T-helper 2 cell (primary cell): ENCODE measurements at regions not wholly inside any gene's neighbourhood (a gene's known extent, or its start where the extent isn't known, plus 50 kb on each side); places are given as distances from the start of the nearest gene placed in this dataset.
"Not testable (repeated sequence)": the region's sequence is repeated elsewhere in the genome, so short reads cannot be mapped to it uniquely, and the experiment has no call there.

Experiments
- DNase-seq, 5 experiments: peaks; one replicate each; pipeline versions ENCODE4 v3.0.0 to v3.0.0-alpha.2; 2012 to 2022

DNA sequence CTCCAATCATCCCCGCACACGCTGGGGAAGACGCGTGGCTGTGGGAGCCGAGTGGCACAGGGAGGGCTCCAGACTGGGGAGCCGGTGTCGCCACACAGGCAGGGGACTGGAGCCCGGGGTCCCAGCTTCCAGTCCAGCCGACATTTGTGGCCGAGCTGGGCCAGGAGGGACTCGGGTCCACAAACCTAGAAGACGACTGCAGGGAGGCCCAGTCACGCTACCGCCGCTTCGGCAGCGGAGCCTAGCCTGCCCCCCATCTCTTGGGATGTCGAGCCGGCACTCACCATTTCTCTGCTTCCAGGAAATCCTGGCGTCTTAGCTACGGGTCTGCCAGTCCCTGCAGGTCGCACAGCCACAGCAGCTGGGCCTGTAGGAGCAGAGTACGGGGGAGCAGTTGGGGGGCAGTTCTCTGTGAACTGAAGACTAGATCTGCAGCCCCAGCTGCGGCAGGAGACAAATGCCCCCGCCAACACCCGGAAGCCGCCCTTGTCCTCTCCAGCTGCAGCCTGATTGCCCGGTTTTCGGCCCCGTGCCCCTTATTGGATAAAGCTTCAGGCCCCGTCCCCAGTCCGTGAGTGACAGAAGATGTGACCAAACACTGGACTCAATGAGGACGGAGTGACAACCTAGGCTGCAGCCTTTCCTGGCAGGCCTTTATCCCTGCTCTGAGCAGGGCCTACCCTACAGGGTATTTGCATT is 270.7 kb downstream of the ZNF33B start:
- DNase-seq = peak in 1 of 5 experiments; percentile 49

DNA sequence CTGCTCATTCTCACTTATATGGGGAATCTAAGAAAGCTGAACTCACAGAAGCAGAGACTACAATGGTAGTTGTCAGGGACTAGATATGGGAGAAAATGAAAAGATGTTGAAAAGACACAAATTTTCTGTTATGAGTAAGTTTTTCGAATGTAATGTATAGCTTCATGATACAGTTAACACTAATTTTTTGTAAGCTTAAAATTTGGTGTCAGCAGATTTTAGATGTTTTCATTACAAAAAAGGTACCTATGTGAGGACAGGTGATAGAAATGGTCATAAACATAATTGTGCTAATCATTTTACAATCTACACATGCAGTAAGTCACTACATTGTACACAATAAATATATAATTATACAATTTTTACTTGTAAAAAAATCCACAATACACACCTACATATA is 286.6 kb downstream of the ZNF33B start:
- no peak for DNase-seq

DNA sequence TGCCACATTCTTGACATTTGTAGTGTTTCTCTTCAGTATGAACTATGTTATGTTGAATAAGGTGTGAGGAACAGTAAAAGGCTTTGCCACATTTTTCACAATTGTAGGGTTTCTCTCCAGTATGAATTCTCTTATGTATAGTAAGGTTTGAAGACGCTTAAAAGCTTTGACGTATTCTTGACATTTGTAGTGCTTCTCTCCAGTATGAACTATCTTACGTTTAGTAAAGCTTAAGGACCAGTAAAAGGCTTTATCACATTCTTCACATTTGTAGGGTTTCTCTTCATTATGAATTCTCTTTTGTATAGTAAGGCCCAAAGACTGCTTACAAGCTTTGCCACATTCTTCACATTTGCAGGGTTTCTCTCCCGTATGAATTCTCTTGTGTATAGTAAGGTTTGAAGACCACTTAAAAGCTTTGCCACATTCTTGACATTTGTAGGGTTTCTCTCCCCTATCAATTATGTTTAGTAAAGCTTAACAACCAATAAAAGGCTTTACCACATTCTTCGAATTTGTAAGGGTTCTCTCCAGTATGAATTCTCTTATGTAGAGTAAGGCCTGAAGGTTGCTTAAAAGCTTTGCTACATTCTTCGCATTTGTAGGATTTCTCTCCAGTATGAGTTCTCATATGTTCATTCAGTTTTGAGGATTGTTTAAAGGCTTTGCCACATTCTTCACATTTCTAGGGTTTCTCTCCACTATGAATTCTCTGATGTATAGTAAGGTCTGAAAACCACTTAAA is 301.6 kb downstream of the ZNF33B start:
- not testable (repeated sequence) for DNase-seq

DNA sequence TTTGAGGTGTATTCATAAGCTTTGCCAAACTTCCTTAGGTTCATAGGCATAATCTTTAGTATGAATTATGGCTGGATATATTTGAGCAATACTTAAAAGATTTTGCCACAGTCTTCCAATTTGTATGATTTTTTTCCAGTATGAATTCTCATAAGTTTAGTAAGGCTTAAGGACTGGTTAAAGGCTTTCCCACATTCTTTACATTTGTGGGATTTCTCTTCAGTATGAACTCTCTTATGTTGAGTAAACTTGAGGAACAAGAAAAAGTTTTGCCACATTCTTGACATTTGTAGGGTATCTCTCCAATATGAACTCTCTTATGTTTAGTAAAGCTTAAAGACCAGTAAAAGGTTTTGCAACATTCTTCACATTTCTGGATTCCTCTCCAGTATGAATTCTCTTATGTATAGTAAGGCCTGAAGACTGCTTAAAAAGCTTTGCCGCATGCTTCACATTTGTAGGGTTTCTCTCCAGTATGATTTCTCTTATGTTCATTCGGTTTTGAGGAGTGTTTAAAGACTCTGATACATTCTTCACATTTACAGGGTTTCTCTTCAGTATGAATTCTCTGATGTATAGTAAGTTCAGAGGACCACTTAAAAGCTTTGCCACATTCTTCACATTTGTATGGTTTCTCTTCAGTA is 302.6 kb downstream of the ZNF33B start:
- not testable (repeated sequence) for DNase-seq

DNA sequence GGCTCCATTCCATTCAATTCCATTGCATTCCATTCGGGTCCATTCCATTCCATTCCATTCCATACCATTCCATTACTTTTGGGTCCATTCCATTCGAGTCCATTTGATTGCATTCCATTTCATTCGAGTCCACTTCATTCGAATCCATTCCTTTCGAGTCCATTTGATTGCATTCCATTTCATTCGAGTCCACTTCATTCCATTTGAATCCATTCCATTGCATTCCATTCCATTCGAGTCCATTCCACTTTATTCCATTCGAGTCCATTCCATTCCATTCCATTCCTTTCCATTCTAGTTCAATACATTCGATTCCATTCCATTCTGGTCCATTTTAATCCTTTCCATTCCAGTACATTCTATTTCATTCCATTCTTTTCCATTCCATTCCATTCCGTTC is 334.0 kb downstream of the ZNF33B start:
- DNase-seq = peak in 1 of 5 experiments; percentile 9

DNA sequence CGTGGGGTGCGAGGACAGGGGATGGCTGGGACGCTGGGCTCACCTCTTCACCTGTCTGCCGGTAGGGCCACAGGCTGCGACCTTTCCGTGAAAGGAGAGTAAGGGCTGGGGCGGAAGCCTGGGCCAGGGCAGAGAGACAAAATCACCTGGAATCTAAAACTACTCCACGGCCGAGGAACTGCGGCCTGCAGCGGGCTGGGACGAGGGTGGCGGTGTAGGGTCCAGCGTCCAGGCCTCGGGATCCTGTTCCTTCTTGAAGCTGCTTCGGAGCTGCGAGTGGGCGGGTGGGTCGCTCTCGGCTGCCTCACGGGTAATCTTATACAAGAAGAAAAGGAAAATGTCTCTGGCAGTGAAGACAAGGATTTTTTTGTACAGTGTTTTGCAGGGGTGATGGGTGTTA is 356.5 kb downstream of the ZNF33B start:
- not testable (repeated sequence) for DNase-seq

DNA sequence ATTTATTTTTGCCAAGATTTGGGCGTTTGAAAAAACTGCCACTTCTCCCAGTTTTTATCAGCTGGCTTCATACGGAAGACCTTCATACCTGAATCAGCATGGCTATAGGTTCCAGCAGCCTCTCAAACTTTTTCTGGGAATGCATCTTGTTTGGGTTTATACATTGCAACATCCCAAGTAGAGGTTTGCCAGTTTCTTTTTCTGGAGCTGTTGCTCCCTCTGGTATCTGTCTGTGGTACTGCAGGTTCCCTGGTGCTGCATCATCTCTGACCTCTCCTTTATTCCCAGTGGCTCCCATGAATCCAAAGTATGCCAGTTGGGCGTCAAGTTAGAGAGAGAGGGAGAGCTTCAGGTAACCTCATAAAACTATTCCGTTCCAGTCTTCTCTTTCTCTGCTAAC is 368.6 kb downstream of the ZNF33B start:
- DNase-seq = not testable (repeated sequence)

DNA sequence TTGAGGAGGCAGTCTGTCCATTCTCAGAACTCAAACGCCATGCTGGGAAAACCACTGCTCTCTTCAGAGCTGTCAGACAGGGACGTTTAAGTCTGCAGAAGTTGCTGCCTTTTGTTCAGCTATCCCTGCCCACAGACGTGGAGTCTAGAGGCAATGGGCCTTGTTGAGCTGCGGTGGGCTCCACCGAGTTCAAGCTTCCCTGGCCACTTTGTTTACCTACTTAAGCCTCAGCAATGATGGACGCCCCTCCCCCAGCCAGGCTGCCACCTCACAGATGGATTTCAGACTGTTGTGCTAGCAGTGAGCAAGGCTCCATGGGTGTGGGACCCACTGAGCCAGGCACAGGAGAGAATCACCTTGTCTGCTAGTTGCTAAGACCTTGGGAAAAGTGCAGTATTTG is 375.1 kb downstream of the ZNF33B start:
- not testable (repeated sequence) for DNase-seq

DNA sequence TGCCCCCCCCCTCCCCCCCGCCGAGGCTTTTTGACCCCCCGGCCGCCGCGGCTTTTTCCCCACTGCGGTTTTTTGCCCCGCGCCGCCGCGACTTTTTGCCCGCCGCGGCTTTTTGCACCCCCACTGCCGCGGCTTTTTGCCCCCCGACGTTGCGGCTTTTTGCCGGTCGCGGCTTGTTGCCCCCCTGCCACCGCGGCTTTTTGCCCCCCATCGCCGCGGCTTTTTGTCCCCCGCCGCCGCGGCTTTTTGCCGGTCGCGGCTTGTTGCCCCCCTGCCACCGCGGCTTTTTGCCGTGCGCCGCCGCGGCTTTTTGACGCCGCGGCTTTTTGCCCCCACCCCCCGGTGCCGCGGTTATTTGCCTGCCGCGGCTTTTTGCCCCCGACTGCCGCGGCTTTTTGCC is 395.4 kb downstream of the ZNF33B start:
- not testable (repeated sequence) for DNase-seq

DNA sequence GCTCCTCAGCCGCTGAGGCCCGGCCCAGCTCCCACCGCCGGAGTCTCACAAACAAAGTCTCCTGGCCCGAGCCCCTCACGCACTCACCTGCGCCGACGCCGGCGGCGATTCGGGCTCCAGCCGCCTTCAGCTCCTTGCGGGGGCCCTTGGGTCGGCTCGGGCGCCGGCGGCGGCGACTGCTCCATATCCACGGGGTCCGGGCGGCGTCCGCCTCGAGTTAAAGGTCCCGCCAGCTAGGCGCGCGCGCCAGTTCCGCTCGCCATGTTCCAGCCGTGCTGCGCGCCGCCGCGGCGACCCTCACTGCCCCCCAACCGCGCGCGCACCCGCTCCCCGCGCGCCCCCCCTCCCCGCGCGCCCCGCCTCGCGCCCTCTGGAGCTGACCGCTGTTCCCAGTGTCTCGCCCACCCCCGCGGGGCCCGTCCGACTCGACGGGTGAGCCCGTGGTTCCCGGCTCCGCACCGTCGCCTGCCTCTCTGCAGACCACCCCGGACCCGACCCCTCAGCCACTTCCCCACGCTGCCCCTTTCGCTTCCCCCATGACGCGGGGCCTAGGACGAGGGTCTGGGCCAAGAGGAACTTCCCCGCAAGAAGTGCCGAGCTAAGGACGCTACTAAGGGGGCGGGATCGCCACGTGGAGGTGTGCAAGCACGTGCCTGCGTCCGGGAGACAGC is 396.1 kb downstream of the ZNF33B start:
- no peak for DNase-seq

DNA sequence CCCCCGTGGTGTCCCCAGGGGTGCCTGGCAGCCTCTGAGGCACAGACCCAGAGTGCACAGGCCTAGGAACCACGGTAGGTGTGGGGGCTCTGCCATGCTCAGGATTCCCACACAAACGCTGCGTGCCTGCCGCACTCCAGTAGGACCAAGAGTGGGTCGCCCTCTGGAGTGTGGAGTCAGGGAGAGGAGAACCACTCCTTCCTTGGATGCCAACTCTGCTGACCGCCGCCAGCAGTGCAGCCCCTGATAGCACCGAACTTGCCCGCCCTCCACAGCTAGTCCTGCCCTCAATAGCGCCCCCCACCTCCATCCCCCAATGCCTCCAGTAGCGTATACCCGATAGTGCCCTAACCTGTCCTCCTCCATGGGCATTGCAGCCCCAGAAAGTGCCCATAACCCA is 402.0 kb downstream of the ZNF33B start:
- DNase-seq = not testable (repeated sequence)

DNA sequence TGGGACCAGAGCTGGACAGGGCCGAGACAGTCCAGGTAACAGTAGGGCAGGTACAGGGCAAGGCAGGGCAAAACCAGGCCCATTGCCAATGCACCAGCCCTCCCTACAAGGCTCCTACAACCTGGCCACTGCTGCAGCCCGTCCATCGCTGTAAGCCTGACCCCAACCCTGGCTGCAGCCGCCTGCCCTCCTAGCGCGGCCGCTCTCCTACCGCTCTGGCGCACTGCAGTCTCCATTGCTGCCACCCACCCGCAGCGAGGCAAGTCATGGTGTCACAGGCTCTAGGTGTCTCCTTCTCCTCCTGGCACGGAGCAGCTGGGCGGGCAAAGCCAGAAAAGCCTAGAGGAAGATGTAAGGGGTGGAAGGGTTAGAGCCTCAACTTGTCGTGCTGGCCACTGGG is 402.6 kb downstream of the ZNF33B start:
- not testable (repeated sequence) for DNase-seq

DNA sequence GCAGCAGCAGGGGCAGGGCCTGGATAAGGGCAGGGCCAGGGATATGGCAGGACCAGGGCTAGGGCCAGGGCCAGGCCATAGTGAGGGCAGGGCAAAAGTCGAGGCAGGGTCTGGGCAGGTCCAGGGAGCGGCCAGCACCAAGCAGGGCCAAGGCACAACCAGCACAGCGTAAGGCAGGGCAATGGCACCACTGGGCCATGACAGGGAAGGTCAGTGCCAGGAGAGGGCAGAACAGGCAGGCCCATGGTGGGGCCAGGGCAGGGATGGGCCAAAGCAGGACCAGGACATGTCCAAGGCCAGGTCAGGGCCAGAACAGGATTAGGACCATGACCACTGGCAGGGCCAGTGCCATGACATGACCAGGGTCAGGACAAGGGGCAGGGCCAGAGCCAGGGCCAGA is 403.1 kb downstream of the ZNF33B start:
- DNase-seq = not testable (repeated sequence)

DNA sequence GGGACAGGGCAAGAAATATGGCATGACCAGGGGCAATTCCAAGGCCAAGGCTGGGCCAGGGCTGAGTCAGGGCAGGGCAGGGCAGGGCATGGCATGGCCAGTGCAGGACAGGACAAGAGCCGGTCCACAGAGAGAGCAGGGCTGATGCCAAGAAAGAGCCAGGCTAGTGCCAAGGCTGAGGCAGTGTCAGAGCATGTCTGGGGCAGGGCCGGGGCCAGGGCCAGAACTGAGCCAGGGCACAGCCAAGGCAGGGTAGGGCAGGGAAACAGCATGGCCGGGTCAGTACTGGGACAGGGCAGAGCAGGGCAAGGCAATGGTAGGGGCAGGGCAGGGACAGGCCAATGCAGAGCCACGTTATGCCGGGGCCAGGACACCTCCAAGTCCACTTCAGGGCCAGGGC is 403.9 kb downstream of the ZNF33B start:
- not testable (repeated sequence) for DNase-seq

DNA sequence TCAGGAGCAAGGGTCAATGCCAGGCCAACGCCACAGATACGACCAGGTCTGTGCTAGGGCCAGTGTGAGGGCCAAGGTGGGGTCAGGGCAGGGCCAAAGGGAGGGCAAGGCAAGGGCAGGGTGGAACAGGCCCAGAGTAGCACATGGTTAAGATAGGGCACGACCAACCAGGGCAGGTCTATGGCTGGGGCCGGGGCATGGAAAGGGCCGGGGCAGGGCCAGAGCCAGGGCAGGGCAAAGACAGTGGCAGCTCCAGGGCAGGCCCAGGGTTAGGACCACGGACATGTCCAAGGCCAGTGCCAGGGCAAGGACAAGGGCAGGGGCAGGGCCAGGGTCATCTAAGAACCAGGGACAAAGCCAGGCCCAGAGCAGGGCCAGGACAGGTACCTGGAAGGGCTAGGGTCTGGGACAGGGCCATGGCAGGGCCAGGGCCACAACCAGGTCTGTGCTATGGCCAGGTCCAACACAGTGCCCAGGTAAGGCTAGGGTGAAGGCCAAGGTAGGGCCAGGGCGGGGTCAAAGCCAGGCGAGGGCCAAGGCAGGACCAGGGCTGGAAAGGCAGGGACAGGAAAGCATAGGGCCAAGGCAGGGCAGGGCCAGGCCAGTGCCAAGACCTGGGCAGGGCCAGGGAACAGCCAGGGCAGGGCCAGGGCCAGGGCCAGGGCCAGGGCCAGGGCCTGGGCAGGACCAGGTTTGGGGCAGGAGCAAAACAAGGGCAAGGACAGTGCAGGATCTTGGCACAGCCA is 404.7 kb downstream of the ZNF33B start:
- not testable (repeated sequence) for DNase-seq

DNA sequence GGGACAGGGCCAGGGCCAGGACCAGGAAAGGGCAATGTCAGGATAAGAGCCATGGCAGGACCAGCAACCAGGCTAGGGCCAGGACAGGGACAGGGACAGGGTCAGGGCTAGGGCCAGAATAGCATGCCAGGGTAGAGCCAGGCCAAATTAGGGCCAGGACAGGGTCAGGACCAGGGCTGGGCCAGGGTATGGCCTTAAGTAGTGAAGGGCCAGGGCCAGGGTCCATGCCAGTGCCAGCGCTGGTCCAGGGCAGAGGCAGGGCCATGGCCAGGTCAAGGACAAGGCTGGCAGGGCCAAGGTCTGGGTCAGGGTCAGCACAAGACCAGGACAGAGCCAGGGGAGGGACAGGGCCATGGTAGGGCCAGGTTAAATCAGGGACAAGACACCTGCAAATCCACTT is 405.4 kb downstream of the ZNF33B start:
- not testable (repeated sequence) for DNase-seq

DNA sequence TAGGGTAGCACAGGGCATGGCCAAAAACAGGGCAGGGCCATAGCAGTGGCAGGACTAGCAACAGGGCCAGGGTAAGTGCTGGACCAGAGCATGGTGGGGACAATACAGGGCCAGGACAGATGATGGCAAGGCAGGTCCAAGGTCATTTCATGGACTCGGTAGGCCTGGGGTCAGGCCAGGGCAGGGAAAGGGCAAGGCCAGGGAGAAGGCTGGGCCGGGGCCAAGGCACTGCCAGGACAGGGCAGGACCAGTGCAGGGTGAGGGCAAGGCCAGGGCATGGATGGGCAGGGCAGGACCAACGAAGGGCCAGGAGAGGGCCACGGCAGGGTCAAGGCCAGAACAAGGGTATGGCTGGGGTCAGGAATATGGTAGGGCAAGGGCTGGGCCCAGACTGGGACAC is 407.6 kb downstream of the ZNF33B start:
- DNase-seq = not testable (repeated sequence)

DNA sequence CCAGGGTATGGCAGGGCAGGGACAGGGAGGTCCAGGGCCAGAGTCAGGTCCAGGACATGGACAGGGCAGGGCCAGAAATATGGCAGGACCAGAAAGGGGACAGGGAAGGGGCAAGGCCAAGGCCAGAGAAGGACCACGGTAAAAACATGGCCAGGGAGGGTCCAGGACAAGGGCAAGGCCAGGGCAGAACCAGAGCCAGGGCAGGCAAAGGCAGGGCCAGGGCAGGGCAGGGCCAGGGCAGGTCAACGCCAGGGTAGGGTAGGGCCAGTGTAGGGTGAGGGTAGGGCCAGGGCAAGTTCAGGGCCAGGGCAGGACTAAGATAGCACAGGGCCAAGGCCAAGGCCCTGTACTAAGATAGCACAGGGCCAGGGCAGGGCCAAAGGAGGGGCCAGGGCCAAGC is 408.3 kb downstream of the ZNF33B start:
- not testable (repeated sequence) for DNase-seq

DNA sequence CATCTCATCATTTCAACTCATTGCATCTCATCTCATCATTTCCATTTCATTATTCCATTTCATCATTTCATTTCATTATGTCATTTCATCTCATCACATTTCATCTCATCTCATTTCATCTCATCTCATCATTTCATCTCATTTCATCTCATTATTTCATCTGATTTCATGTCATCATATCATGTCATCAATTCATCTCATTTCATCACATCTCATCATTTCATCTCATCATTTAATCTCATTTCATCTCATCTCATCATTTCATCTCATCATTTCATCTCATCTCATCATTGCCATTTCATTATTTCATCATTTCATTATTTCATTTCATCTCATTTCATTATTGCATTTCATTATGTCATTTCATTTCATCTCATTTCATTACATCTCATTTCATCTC is 410.5 kb downstream of the ZNF33B start:
- not testable (repeated sequence) for DNase-seq

DNA sequence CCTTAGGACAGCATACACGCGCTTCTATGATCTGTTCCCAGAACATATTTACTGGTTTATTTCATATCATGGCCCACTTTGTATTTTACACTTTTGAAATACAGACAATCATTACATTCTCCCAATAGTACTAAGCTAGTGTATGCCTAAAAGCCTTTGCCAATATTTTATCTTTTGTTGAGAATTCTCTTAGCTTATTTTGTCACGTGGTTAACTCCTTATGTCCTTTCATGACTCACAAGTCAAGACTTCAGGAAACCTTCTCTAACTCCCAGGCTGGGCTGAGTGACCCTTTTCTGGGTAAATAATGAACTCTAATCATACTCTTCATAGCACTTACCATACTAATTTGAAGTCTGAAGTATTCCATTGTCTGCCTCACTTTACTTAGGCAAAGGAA is 444.8 kb downstream of the ZNF33B start:
- DNase-seq = not testable (repeated sequence)

DNA sequence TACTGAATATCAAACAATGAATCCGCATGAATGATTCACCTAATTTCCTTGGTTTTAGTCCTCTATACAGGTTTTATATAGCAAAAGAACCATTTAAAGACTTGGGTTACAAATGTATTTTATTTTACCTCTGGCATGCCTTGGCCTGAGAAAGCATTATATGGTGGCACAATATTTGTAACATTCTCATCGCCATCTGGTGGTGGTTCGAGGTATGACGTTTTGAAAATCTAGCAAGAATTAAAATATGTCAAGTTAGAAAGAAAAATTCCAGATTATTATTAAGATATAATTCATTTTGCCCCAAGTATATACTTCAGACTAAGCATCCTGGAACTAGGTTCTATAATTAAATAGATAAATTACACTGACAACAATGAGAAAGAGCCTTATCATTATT is 445.9 kb downstream of the ZNF33B start:
- DNase-seq = peak in 1 of 5 experiments; percentile 1

DNA sequence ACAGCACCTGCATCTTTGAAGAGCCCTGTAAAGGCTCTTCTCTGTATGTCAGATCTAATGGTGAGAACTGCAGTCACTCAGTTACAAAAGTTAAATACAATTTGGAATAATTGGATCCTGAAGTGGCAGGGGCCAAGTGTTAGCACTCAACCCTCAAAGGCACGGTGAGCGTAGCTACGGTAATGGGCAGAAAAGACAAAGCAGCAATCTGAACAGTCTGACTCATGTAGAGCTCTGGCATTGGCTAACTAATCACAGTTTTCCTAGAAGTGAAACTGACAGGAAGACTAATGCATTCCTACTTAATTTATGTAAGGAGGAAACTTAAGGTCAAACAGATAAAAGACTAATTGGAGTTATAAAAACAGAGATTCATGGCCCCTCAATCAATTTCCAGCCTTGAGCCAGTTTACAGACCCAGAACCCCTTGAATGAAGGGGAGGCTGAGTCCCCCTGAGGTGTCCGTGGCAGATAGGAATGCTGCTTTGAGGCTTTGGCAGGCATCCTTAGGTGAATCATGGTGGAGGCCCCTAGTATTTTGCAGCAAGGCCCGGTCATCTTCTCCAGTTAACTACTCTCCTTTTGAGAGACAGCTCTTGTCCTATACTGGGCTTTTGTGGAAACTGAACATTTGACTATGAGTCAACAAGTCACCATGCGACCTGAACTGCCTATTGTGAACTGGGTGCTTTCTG is 450.7 kb downstream of the ZNF33B start:
- DNase-seq = not testable (repeated sequence)
